ENCODE measurements at regions not wholly inside any gene's neighbourhood (a gene's known extent, or its start where the extent isn't known, plus 50 kb on each side); places are given as distances from the start of the nearest gene placed in this dataset.

- no peak for DNase-seq (ENCODE audit: low spot score, unreplicated experiment)
- Mint-ChIP-seq H3K27me3 (peaks cover 2% of the 10 kb centered on the region), H3K27ac (no peak overlapping the region), H3K4me1 (ENCODE audit: low read depth) (peaks cover 2% of the 10 kb centered on the region), H3K36me3 (ENCODE audit: insufficient read depth) (no peaks in the 10 kb centered on the region), H3K4me3 (ENCODE audit: low read depth) (no peak overlapping the region), H3K9me3 (ENCODE audit: low read depth) (no peaks in the 10 kb centered on the region)
- TF ChIP-seq CTCF (IDR thresholded peaks at IDR 0.05; ENCODE audit: unreplicated experiment), result no peak
Measured at GRCh38 chr2:161061786-161062185, 98.4 kb upstream of the TANK start.

GRCh38 chr2:161063157-161063945 is 96.9 kb upstream of the TANK start:
- Mint-ChIP-seq H3K4me3 (ENCODE audit: low read depth) (no peak overlapping the region), H3K27ac (no peak overlapping the region)

GRCh38 chr2:161063946-161064306 is 96.3 kb upstream of the TANK start:
- no peak for TF ChIP-seq CTCF (IDR thresholded peaks at IDR 0.05; ENCODE audit: unreplicated experiment)
- H3K36me3 Mint-ChIP-seq (ENCODE audit: insufficient read depth), result no peaks in the 10 kb centered on the region
- H3K27ac Mint-ChIP-seq, result no peak overlapping the region
- H3K4me1 Mint-ChIP-seq (ENCODE audit: low read depth), result peaks cover 2% of the 10 kb centered on the region
- DNase-seq (ENCODE audit: low spot score, unreplicated experiment), result no peak
- peaks cover 2% of the 10 kb centered on the region for H3K27me3 Mint-ChIP-seq
- no peak overlapping the region for H3K4me3 Mint-ChIP-seq (ENCODE audit: low read depth)
- H3K9me3 Mint-ChIP-seq (ENCODE audit: low read depth), result no peaks in the 10 kb centered on the region

More at GRCh38 chr2:161063157-161063945, 96.9 kb upstream of the TANK start:
- Mint-ChIP-seq H3K4me1 (ENCODE audit: low read depth) (peaks cover 2% of the 10 kb centered on the region), H3K27me3 (peaks cover 2% of the 10 kb centered on the region), H3K36me3 (ENCODE audit: insufficient read depth) (no peaks in the 10 kb centered on the region), H3K9me3 (ENCODE audit: low read depth) (no peaks in the 10 kb centered on the region)
- DNase-seq (ENCODE audit: low spot score, unreplicated experiment), result peak; percentile 51
- peak; percentile 89 for TF ChIP-seq CTCF (IDR thresholded peaks at IDR 0.05; ENCODE audit: unreplicated experiment)

GRCh38 chr2:161067846-161068350 is 92.3 kb upstream of the TANK start:
- TF ChIP-seq CTCF (IDR thresholded peaks at IDR 0.05; ENCODE audit: unreplicated experiment), result no peak
- DNase-seq (ENCODE audit: low spot score, unreplicated experiment), result no peak
- H3K27me3 Mint-ChIP-seq, result no peaks in the 10 kb centered on the region
- no peak overlapping the region for H3K27ac Mint-ChIP-seq
- no peak overlapping the region for H3K4me3 Mint-ChIP-seq (ENCODE audit: low read depth)
- no peaks in the 10 kb centered on the region for H3K36me3 Mint-ChIP-seq (ENCODE audit: insufficient read depth)
- H3K9me3 Mint-ChIP-seq (ENCODE audit: low read depth), result no peaks in the 10 kb centered on the region
- H3K4me1 Mint-ChIP-seq (ENCODE audit: low read depth), result peaks cover 2% of the 10 kb centered on the region

- Mint-ChIP-seq H3K9me3 (ENCODE audit: low read depth) (peaks cover 4% of the 10 kb centered on the region), H3K27me3 (no peaks in the 10 kb centered on the region), H3K4me3 (ENCODE audit: low read depth) (no peak overlapping the region), H3K27ac (no peak overlapping the region), H3K4me1 (ENCODE audit: low read depth) (no peaks in the 10 kb centered on the region), H3K36me3 (ENCODE audit: insufficient read depth) (no peaks in the 10 kb centered on the region)
- DNase-seq (ENCODE audit: low spot score, unreplicated experiment), result no peak
- no peak for TF ChIP-seq CTCF (IDR thresholded peaks at IDR 0.05; ENCODE audit: unreplicated experiment)
Measured at GRCh38 chr2:161068670-161069069, 91.6 kb upstream of the TANK start.
